ENCODE measurements at regions not wholly inside any gene's neighbourhood (a gene's known extent, or its start where the extent isn't known, plus 50 kb on each side); places are given as distances from the start of the nearest gene placed in this dataset.

GRCh38 chr1:244106837-244107493 lies 55.9 kb downstream of the ZBTB18 start:
- WGBS (ENCODE audit: insufficient coverage) = 27% methylated on average over 2 of the region's 8 CpGs
- DNase-seq = no peak
- Histone ChIP-seq H3K27me3 (ENCODE audit: control insufficient read depth, insufficient read depth, low read length) (peaks cover 3% of the 10 kb centered on the region), H3K4me3 (ENCODE audit: low read length) (no peak overlapping the region), H3K9me3 (replicated peaks; ENCODE audit: control insufficient read depth, low read depth, low read length) (no peaks in the 10 kb centered on the region), H3K4me1 (ENCODE audit: control insufficient read depth, insufficient read depth, low read length) (no peaks in the 10 kb centered on the region), H3K27ac (ENCODE audit: low read length) (no peak overlapping the region), H3K36me3 (ENCODE audit: control insufficient read depth, insufficient read depth, low read length) (no peaks in the 10 kb centered on the region)

- no peaks in the 10 kb centered on the region for H3K27me3 ChIP-seq (ENCODE audit: control insufficient read depth, insufficient read depth, low read length)
- H3K4me3 ChIP-seq (ENCODE audit: low read length) = no peak overlapping the region
- no peaks in the 10 kb centered on the region for H3K4me1 ChIP-seq (ENCODE audit: control insufficient read depth, insufficient read depth, low read length)
- H3K27ac ChIP-seq (ENCODE audit: low read length) = no peak overlapping the region
- DNase-seq = no peak
- WGBS (ENCODE audit: insufficient coverage) = 83% methylated on average over 2 of the region's 7 CpGs
- no peaks in the 10 kb centered on the region for H3K9me3 ChIP-seq (replicated peaks; ENCODE audit: control insufficient read depth, low read depth, low read length)
- no peaks in the 10 kb centered on the region for H3K36me3 ChIP-seq (ENCODE audit: control insufficient read depth, insufficient read depth, low read length)
Observed at GRCh38 chr1:244111027-244111426, 59.9 kb downstream of the ZBTB18 start.

GRCh38 chr1:244112041-244112440 lies 61.0 kb downstream of the ZBTB18 start:
- Histone ChIP-seq H3K27ac (ENCODE audit: low read length) (no peak overlapping the region), H3K36me3 (ENCODE audit: control insufficient read depth, insufficient read depth, low read length) (no peaks in the 10 kb centered on the region), H3K4me1 (ENCODE audit: control insufficient read depth, insufficient read depth, low read length) (no peaks in the 10 kb centered on the region), H3K27me3 (ENCODE audit: control insufficient read depth, insufficient read depth, low read length) (no peaks in the 10 kb centered on the region), H3K9me3 (replicated peaks; ENCODE audit: control insufficient read depth, low read depth, low read length) (no peaks in the 10 kb centered on the region), H3K4me3 (ENCODE audit: low read length) (no peak overlapping the region)
- WGBS (ENCODE audit: insufficient coverage) = 85% methylated on average over 2 of the region's 5 CpGs
- DNase-seq = no peak

GRCh38 chr1:244112636-244113035 lies 61.6 kb downstream of the ZBTB18 start:
- H3K9me3 ChIP-seq (replicated peaks; ENCODE audit: control insufficient read depth, low read depth, low read length) = no peaks in the 10 kb centered on the region
- no CpG with 5 or more reads among the region's 1 CpG for WGBS (ENCODE audit: insufficient coverage)
- no peak overlapping the region for H3K27ac ChIP-seq (ENCODE audit: low read length)
- H3K4me1 ChIP-seq (ENCODE audit: control insufficient read depth, insufficient read depth, low read length) = no peaks in the 10 kb centered on the region
- no peak for DNase-seq
- H3K36me3 ChIP-seq (ENCODE audit: control insufficient read depth, insufficient read depth, low read length) = no peaks in the 10 kb centered on the region
- no peaks in the 10 kb centered on the region for H3K27me3 ChIP-seq (ENCODE audit: control insufficient read depth, insufficient read depth, low read length)
- H3K4me3 ChIP-seq (ENCODE audit: low read length) = no peak overlapping the region

- Histone ChIP-seq H3K4me3 (ENCODE audit: low read length) (no peak overlapping the region), H3K27ac (ENCODE audit: low read length) (no peak overlapping the region), H3K36me3 (ENCODE audit: control insufficient read depth, insufficient read depth, low read length) (no peaks in the 10 kb centered on the region), H3K9me3 (replicated peaks; ENCODE audit: control insufficient read depth, low read depth, low read length) (no peaks in the 10 kb centered on the region), H3K27me3 (ENCODE audit: control insufficient read depth, insufficient read depth, low read length) (no peaks in the 10 kb centered on the region), H3K4me1 (ENCODE audit: control insufficient read depth, insufficient read depth, low read length) (no peaks in the 10 kb centered on the region)
- WGBS (ENCODE audit: insufficient coverage) = 100% methylated on average over 1 of the region's 6 CpGs
- DNase-seq = no peak
Observed at GRCh38 chr1:244113532-244114320, 62.6 kb downstream of the ZBTB18 start.

GRCh38 chr1:244114892-244115291 lies 63.8 kb downstream of the ZBTB18 start:
- no peaks in the 10 kb centered on the region for H3K36me3 ChIP-seq (ENCODE audit: control insufficient read depth, insufficient read depth, low read length)
- H3K27ac ChIP-seq (ENCODE audit: low read length) = no peak overlapping the region
- H3K27me3 ChIP-seq (ENCODE audit: control insufficient read depth, insufficient read depth, low read length) = no peaks in the 10 kb centered on the region
- DNase-seq = no peak
- no peaks in the 10 kb centered on the region for H3K4me1 ChIP-seq (ENCODE audit: control insufficient read depth, insufficient read depth, low read length)
- H3K9me3 ChIP-seq (replicated peaks; ENCODE audit: control insufficient read depth, low read depth, low read length) = no peaks in the 10 kb centered on the region
- H3K4me3 ChIP-seq (ENCODE audit: low read length) = no peak overlapping the region
- WGBS (ENCODE audit: insufficient coverage) = no CpG with 5 or more reads among the region's 4 CpGs

GRCh38 chr1:244116946-244117345 lies 65.9 kb downstream of the ZBTB18 start:
- WGBS (ENCODE audit: insufficient coverage) = no CpG with 5 or more reads among the region's 3 CpGs
- Histone ChIP-seq H3K27me3 (ENCODE audit: control insufficient read depth, insufficient read depth, low read length) (no peaks in the 10 kb centered on the region), H3K9me3 (replicated peaks; ENCODE audit: control insufficient read depth, low read depth, low read length) (no peaks in the 10 kb centered on the region), H3K4me1 (ENCODE audit: control insufficient read depth, insufficient read depth, low read length) (no peaks in the 10 kb centered on the region), H3K27ac (ENCODE audit: low read length) (no peak overlapping the region), H3K36me3 (ENCODE audit: control insufficient read depth, insufficient read depth, low read length) (no peaks in the 10 kb centered on the region), H3K4me3 (ENCODE audit: low read length) (no peak overlapping the region)
- DNase-seq = no peak

GRCh38 chr1:244118109-244118761 lies 67.2 kb downstream of the ZBTB18 start:
- Histone ChIP-seq H3K4me1 (ENCODE audit: control insufficient read depth, insufficient read depth, low read length) (no peaks in the 10 kb centered on the region), H3K4me3 (ENCODE audit: low read length) (no peak overlapping the region), H3K9me3 (replicated peaks; ENCODE audit: control insufficient read depth, low read depth, low read length) (no peaks in the 10 kb centered on the region), H3K36me3 (ENCODE audit: control insufficient read depth, insufficient read depth, low read length) (no peaks in the 10 kb centered on the region), H3K27ac (ENCODE audit: low read length) (no peak overlapping the region), H3K27me3 (ENCODE audit: control insufficient read depth, insufficient read depth, low read length) (no peaks in the 10 kb centered on the region)
- 32% methylated on average over 4 of the region's 16 CpGs for WGBS (ENCODE audit: insufficient coverage)
- DNase-seq = no peak

GRCh38 chr1:244128591-244129383 lies 77.7 kb downstream of the ZBTB18 start:
- Histone ChIP-seq H3K27ac (ENCODE audit: low read length) (no peak overlapping the region), H3K36me3 (ENCODE audit: control insufficient read depth, insufficient read depth, low read length) (no peaks in the 10 kb centered on the region), H3K27me3 (ENCODE audit: control insufficient read depth, insufficient read depth, low read length) (no peaks in the 10 kb centered on the region), H3K9me3 (replicated peaks; ENCODE audit: control insufficient read depth, low read depth, low read length) (peaks cover 2% of the 10 kb centered on the region), H3K4me1 (ENCODE audit: control insufficient read depth, insufficient read depth, low read length) (peaks cover 5% of the 10 kb centered on the region), H3K4me3 (ENCODE audit: low read length) (no peak overlapping the region)
- peak; percentile 25 for DNase-seq
- WGBS (ENCODE audit: insufficient coverage) = 40% methylated on average over 1 of the region's 6 CpGs

GRCh38 chr1:244137276-244137675 lies 86.2 kb downstream of the ZBTB18 start:
- H3K4me3 ChIP-seq (ENCODE audit: low read length) = no peak overlapping the region
- H3K27me3 ChIP-seq (ENCODE audit: control insufficient read depth, insufficient read depth, low read length) = no peaks in the 10 kb centered on the region
- H3K9me3 ChIP-seq (replicated peaks; ENCODE audit: control insufficient read depth, low read depth, low read length) = no peaks in the 10 kb centered on the region
- H3K27ac ChIP-seq (ENCODE audit: low read length) = peak overlapping the region; percentile 81
- H3K36me3 ChIP-seq (ENCODE audit: control insufficient read depth, insufficient read depth, low read length) = no peaks in the 10 kb centered on the region
- WGBS (ENCODE audit: insufficient coverage) = no CpG with 5 or more reads among the region's 2 CpGs
- no peak for DNase-seq
- H3K4me1 ChIP-seq (ENCODE audit: control insufficient read depth, insufficient read depth, low read length) = peaks cover 2% of the 10 kb centered on the region
